Right atrium auricular region (tissue), 2 donors: ENCODE measurements at regions not wholly inside any gene's neighbourhood (a gene's known extent, or its start where the extent isn't known, plus 50 kb on each side); places are given as distances from the start of the nearest gene placed in this dataset.

Experiments
- DNase-seq: peaks from one replicate; pipeline ENCODE4 v3.0.0-alpha.2; 2019; ENCODE audit warnings: low spot score
- H3K27ac ChIP-seq, 2 donors: fragments of 200-600 bp; sonication (generic); 1 replicate in 1 of 2; 2 replicates in 1 of 2; pipeline ENCODE4 v1.5.1; 2016 to 2019
- H3K27me3 ChIP-seq, 2 donors: fragments of 200-600 bp; sonication (generic); one replicate each; pipeline versions ENCODE4 v1.5.1 to v1.6.0; 2017 to 2019
- H3K36me3 ChIP-seq: fragments of 200-600 bp; sonication (generic); one replicate; pipeline ENCODE4 v1.5.1; 2016
- H3K4me1 ChIP-seq, 2 donors: fragments of 200-600 bp; sonication (generic); one replicate each; pipeline versions ENCODE4 v1.5.1 to v1.6.0; 2017 to 2019
- H3K4me3 ChIP-seq, 2 donors: fragments of 200-600 bp; sonication (generic); 1 replicate in 1 of 2; 2 replicates in 1 of 2; pipeline ENCODE4 v1.5.1; 2017 to 2019; ENCODE audit warnings: mild to moderate bottlenecking in 1 of 2, moderate library complexity in 1 of 2
- H3K9me3 ChIP-seq, 2 donors: fragments of 200-600 bp; sonication (generic); one replicate each; pipeline ENCODE4 v1.5.1; 2019
- CTCF ChIP-seq, 2 donors: fragments of 200-600 bp; sonication (generic); IDR thresholded peaks; one replicate each; pipeline ENCODE4 v1.5.1; 2019; ENCODE audit warnings: antibody characterized with exemption in 2 of 2

GRCh38 chr2:194962254-194962653, 694.8 kb upstream of the SLC39A10 start:
- no peak overlapping the region for H3K4me3 ChIP-seq
- no peak for DNase-seq
- no peak overlapping the region for H3K27ac ChIP-seq
- no peaks in the 10 kb centered on the region for H3K9me3 ChIP-seq
- no peaks in the 10 kb centered on the region for H3K27me3 ChIP-seq
- H3K4me1 ChIP-seq, result no peaks in the 10 kb centered on the region
- no peaks in the 10 kb centered on the region for H3K36me3 ChIP-seq
- TF ChIP-seq CTCF (IDR thresholded peaks at IDR 0.05), result no peak

- Histone ChIP-seq H3K4me3 (no peak overlapping the region), H3K4me1 (no peaks in the 10 kb centered on the region), H3K27me3 (no peaks in the 10 kb centered on the region), H3K9me3 (no peaks in the 10 kb centered on the region), H3K36me3 (no peaks in the 10 kb centered on the region), H3K27ac (no peak overlapping the region)
- TF ChIP-seq CTCF (IDR thresholded peaks at IDR 0.05), result no peak
- no peak for DNase-seq
These were observed 702.8 kb upstream of the SLC39A10 start for GRCh38 chr2:194954218-194954617.

GRCh38 chr2:194946826-194947225, 710.2 kb upstream of the SLC39A10 start:
- Histone ChIP-seq H3K36me3 (no peaks in the 10 kb centered on the region), H3K4me3 (no peak overlapping the region), H3K4me1 (no peaks in the 10 kb centered on the region), H3K27ac (no peak overlapping the region), H3K9me3 (no peaks in the 10 kb centered on the region), H3K27me3 (no peaks in the 10 kb centered on the region)
- no peak for DNase-seq
- no peak for TF ChIP-seq CTCF (IDR thresholded peaks at IDR 0.05)

- Histone ChIP-seq H3K27me3 (no peaks in the 10 kb centered on the region), H3K36me3 (no peaks in the 10 kb centered on the region), H3K4me3 (no peak overlapping the region), H3K9me3 (no peaks in the 10 kb centered on the region), H3K27ac (no peak overlapping the region), H3K4me1 (no peaks in the 10 kb centered on the region)
- DNase-seq, result no peak
- no peak for TF ChIP-seq CTCF (IDR thresholded peaks at IDR 0.05)
These were observed 719.0 kb upstream of the SLC39A10 start for GRCh38 chr2:194938066-194938465.

- H3K27ac ChIP-seq, result no peak overlapping the region
- TF ChIP-seq CTCF (IDR thresholded peaks at IDR 0.05), result no peak
- H3K9me3 ChIP-seq, result no peaks in the 10 kb centered on the region
- no peak overlapping the region for H3K4me3 ChIP-seq
- no peaks in the 10 kb centered on the region for H3K4me1 ChIP-seq
- no peaks in the 10 kb centered on the region for H3K27me3 ChIP-seq
- H3K36me3 ChIP-seq, result no peaks in the 10 kb centered on the region
- no peak for DNase-seq
These were observed 729.5 kb upstream of the SLC39A10 start for GRCh38 chr2:194927489-194927888.

GRCh38 chr2:194926873-194927272, 730.2 kb upstream of the SLC39A10 start:
- H3K36me3 ChIP-seq, result no peaks in the 10 kb centered on the region
- no peaks in the 10 kb centered on the region for H3K4me1 ChIP-seq
- no peak overlapping the region for H3K27ac ChIP-seq
- H3K9me3 ChIP-seq, result no peaks in the 10 kb centered on the region
- H3K27me3 ChIP-seq, result no peaks in the 10 kb centered on the region
- no peak for DNase-seq
- no peak overlapping the region for H3K4me3 ChIP-seq
- TF ChIP-seq CTCF (IDR thresholded peaks at IDR 0.05), result no peak
